LNCAP (cell line): ENCODE measurements at regions not wholly inside any gene's neighbourhood (a gene's known extent, or its start where the extent isn't known, plus 50 kb on each side); places are given as distances from the start of the nearest gene placed in this dataset.
A peak's percentile ranks its signal among the peaks of the same experiment; 100 is the strongest.

Experiments
- TF ChIP-seq, protein P1 (sequence below): fragments of 450-650 bp; IDR thresholded peaks from 2 replicates; pipeline ENCODE4 v1.5.1; 2017; ENCODE audit warnings: mild to moderate bottlenecking

DNA sequence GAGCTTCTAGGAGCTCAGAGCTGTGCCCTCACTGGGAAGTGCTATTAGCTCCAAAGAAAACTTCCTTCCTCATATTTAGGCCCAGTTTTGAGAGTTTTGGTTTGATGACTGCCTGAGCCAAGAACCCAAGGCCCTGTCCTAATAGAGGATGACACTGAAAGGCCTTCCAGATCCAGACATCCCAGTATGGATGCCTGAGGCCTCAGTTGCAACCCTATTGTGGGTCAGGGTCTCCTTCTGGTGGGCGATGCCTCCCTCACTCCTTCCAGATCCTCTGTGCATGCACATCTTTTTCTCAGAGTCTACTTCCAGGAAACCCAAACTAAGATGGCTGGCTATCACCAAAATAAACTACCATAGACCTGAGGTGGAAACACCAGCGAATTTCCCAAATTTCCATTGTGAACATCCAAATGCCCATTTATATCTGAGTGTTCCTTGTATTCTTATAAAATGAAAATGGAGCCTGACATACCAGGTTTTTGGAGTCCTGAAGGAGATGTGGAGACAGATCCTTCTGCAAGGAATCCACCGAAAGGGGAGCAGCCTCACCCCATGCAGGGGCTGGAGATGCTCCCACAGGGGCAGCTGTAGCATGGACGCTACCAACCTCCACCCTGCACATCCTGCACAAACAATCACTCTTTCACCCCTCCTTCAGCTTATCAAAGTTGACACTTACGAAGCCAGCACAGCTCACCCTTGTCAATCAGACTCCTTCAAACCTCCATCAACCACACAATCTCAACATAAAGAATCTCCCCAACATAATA lies 61.1 kb downstream of the GGTLC2 start:
- TF ChIP-seq, protein P1, sequence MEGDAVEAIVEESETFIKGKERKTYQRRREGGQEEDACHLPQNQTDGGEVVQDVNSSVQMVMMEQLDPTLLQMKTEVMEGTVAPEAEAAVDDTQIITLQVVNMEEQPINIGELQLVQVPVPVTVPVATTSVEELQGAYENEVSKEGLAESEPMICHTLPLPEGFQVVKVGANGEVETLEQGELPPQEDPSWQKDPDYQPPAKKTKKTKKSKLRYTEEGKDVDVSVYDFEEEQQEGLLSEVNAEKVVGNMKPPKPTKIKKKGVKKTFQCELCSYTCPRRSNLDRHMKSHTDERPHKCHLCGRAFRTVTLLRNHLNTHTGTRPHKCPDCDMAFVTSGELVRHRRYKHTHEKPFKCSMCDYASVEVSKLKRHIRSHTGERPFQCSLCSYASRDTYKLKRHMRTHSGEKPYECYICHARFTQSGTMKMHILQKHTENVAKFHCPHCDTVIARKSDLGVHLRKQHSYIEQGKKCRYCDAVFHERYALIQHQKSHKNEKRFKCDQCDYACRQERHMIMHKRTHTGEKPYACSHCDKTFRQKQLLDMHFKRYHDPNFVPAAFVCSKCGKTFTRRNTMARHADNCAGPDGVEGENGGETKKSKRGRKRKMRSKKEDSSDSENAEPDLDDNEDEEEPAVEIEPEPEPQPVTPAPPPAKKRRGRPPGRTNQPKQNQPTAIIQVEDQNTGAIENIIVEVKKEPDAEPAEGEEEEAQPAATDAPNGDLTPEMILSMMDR = no peak

- TF ChIP-seq, protein P1 = no peak
Measured at GRCh38 chr22:22706253-22706915, 62.0 kb downstream of the GGTLC2 start.

- TF ChIP-seq, protein P1 = no peak; the same call in 1 of the 2 replicates
Measured at GRCh38 chr22:22709719-22710445, 65.5 kb downstream of the GGTLC2 start.

DNA sequence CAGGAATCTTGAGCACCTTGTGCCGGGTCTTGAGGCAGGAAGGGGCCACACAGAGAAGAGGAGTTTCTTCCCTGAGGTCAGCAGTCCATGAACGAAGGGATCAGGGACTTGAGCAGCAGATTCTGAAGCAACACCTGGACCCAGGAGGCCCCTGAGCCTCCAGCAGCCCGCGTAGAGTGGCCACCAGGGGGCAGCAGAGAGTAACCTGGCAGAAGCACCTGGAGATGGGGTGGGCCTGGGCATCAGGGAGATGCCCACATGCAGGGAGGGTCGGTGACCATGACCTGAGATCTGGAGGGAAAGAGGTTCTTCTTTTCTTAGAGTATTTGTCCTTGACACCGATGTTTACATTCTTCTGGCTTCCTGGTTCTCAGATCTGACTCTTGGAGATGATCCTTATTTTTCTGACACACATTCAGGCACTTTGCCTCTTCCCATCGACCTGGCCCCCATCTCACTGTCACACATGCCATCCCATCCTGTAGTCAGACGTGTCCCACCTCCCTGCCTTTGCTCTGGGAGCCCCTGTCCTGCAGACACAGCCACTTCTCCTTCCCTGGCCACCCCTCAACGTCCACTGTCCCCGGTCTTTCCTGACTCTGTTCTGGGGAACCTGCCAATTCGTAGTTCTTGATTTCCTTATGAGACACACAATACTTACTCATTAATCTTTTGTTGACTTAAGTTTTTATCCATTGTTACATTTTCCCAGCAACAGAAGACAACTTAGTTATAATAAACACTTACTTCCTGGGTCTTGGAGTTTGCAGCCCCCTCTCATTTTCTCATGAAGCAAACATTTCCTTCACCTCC lies 66.5 kb downstream of the GGTLC2 start:
- TF ChIP-seq, protein P1 = peak; percentile 98

DNA sequence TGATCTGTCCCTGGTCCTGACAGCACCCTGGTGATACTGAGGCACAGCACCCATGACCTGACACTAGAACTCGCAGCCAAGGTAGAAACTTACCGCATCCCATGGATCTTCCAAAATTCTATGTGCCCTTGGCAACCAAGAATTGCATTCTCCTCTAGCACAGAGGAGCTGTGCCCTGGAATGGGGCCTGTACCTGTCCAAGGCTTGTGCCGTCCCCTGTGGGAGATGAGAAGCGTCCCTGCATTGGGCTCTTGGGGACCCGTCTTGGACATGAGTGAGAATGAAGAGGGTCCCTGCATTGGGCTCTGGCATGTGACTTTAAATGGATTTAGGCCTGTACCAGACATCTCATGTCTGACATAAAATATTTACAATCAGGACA lies 67.1 kb downstream of the GGTLC2 start:
- TF ChIP-seq, protein P1 = no peak

DNA sequence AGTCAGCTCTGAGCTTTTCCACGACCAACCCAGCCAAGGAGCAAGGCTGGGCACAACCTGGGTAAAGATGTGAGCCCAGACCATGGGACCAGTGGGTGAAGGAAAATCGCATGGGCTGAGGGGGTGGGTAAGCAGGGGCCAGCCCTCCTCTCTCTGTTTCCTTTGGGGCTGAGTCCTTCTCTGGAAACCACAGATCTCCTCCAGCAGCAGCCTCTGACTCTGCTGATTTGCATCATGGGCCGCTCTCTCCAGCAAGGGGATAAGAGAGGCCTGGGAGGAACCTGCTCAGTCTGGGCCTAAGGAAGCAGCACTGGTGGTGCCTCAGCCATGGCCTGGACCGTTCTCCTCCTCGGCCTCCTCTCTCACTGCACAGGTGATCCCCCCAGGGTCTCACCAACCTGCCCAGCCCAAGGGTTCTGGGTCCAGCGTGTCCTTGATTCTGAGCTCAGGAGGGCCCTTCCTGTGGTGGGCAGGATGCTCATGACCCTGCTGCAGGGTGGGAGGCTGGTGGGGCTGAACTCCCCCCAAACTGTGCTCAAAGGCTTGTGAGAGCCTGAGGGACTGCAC lies 67.8 kb downstream of the GGTLC2 start:
- TF ChIP-seq, protein P1 = no peak
